VCaP (cell line): ENCODE measurements at regions not wholly inside any gene's neighbourhood (a gene's known extent, or its start where the extent isn't known, plus 50 kb on each side); places are given as distances from the start of the nearest gene placed in this dataset.

Experiments
- H3K27ac ChIP-seq: fragments of 450-650 bp; 2 replicates; pipeline ENCODE4 v1.5.1; 2017
- TF ChIP-seq, protein P1 (sequence below): fragments of 450-650 bp; conservative IDR thresholded peaks from 2 replicates; pipeline ENCODE4 v1.5.1; 2017; ENCODE audit warnings: mild to moderate bottlenecking, moderate library complexity

DNA sequence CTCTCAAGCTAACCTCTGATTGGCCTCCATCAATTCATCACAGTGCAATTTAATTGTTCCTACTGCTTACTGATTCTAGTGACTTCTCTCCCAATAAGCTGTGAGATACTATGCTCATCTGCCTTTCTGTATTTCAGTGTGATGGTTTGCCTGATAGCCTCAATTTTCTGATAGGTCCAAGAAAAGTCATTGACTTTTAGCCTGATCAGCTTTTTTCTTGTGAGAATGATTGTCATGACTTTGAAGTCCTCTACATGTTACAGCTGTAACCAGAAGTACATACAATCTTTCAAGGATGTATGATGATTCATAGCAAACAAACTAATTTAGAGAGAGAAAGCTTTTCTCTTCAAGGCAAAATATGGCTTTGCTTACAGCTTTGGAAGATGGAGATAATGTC is 463.8 kb upstream of the CNTN3 start:
- H3K27ac ChIP-seq, result no peak overlapping the region
- TF ChIP-seq, protein P1, sequence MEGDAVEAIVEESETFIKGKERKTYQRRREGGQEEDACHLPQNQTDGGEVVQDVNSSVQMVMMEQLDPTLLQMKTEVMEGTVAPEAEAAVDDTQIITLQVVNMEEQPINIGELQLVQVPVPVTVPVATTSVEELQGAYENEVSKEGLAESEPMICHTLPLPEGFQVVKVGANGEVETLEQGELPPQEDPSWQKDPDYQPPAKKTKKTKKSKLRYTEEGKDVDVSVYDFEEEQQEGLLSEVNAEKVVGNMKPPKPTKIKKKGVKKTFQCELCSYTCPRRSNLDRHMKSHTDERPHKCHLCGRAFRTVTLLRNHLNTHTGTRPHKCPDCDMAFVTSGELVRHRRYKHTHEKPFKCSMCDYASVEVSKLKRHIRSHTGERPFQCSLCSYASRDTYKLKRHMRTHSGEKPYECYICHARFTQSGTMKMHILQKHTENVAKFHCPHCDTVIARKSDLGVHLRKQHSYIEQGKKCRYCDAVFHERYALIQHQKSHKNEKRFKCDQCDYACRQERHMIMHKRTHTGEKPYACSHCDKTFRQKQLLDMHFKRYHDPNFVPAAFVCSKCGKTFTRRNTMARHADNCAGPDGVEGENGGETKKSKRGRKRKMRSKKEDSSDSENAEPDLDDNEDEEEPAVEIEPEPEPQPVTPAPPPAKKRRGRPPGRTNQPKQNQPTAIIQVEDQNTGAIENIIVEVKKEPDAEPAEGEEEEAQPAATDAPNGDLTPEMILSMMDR, result no peak

DNA sequence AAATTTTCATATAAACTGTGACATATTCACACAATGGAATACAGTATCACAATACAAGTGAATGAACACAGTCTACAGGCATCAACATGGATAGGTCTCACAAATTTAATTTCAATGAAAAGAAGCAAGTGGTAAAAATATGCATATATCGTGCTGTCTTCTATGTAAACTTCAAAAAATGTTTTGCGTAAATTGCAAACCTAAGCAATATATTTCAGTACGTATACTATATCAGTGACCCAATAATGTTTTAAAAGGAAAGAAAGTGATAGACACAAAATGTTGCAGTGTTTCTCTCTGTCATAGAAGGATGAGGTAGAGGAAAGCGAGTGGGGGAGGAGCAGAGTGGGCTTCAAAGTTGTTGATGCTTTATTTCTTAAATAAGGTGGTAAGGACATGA is 468.4 kb upstream of the CNTN3 start:
- no peak overlapping the region for H3K27ac ChIP-seq
- TF ChIP-seq, protein P1, result no peak

DNA sequence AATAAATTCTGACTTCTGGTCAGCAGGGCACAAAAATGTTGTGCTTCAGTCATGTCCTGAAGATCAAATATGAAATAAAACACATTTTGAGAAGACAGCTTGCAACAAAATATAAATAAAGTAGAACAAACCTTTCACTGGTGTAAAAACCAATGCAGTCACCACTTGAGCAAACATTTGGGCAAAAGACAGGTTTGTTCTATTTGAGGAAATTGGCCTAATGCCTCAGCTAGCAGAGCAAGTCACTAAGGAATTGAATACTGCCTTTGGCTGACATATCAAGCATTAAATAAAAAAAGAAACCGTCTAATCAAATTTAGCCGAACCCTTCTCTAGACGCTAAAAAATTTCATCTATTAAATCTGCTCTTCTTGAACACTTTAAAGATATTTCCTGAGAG is 475.4 kb upstream of the CNTN3 start:
- peak overlapping the region; percentile 18; the same call in 1 of the 2 replicates for H3K27ac ChIP-seq
- TF ChIP-seq, protein P1, result no peak

DNA sequence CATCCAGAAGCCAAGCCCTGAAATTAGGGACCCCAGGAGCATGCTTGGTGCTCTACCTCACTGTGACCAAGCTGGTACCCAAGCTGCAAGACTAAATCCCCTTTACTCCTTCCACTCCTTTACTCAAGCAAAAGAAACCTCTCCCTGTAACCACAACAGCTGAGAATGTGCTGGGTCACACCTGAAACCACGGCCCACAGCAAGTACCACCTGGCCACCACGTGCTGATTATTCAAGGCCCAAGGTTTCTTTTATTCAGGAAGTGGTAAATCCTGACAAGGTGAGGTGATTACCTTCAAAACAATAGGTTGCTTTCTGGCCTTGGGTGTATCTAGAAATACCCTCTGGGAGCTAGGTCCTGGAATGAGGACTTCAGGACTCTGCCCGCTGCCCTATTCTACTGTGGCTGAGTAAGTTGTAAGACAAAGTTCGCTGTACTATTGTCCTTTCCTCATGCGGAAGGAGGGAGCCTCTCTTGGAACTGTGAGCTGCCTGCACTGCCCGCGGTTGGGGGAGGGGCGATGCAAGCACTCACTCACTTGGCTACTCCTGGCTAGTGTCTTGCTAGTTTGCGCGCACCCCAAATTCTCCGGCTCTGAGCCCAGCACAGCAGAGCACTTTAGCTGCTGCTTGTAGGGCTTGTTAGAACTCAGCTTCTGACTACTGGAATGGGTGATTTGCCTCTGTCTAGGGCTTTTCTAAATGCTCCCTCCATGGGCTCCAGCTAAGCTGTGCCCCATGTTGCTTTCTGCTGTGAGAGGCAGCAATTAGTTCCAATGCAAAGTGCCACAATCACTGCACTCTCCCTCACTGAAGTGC is 487.1 kb upstream of the CNTN3 start:
- TF ChIP-seq, protein P1, result no peak
- no peak overlapping the region for H3K27ac ChIP-seq

DNA sequence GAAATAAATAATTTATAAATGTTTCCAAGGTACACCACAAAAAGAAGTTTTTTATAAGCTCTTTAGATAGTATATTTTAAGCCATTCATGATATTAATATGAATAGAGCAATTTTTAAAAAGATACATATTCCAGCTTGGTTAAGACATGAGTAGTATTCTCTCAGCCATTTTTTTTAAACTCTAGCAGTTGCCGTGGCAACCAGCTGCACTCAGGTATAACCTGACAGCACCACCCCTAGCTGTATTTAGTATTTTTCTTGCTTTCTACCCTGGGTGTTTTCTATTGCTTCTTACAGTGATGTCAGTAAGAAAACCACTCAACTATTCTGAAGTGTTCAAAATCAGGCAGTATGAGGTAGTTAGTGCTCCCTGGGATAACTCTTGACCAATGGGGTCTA is 496.3 kb upstream of the CNTN3 start:
- H3K27ac ChIP-seq, result no peak overlapping the region
- TF ChIP-seq, protein P1, result no peak

DNA sequence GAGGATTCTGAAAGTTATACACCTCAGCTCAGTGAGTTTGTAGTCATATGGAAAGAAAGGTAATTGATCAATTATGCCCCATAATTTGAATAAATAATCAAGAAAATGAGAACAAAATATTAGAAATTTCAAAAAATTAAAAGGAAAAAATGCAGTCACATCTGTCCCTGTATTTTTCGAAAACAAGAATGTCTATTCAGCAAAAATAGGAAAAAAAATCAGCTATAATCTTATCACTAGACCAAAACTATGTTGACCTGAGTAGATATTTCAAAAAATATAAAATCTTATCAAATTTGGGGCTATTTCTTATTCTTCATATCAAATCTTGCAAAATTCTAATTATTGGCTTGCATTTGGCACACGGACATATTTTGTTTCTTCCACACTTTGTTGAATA is 501.2 kb upstream of the CNTN3 start:
- H3K27ac ChIP-seq, result no peak overlapping the region
- TF ChIP-seq, protein P1, result no peak

DNA sequence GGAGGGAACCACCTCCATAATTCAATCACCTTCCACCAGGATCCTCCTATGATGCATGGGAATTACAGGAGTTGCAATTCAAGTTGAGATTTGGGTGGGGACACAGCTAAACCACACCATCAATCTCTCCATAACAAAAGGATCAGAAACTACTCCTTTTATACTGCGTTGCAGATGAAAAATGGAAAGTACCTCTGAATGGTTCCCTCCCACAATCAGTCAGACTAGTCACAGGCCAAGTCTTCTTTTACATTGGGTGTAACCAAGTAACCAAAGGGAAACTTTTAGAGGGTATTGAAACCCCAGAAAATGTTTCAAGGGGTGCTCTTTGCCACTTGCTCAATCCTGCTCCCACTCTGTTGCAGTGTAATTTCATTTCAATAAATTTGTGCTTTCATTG is 504.3 kb upstream of the CNTN3 start:
- no peak overlapping the region for H3K27ac ChIP-seq
- TF ChIP-seq, protein P1, result no peak
